B cell (primary cell): ENCODE measurements at regions not wholly inside any gene's neighbourhood (a gene's known extent, or its start where the extent isn't known, plus 50 kb on each side); places are given as distances from the start of the nearest gene placed in this dataset.

Source experiments
- ATAC-seq: fragments of 200-7000 bp; cut with Tn5 transposase; one replicate; pipeline ENCODE4 v1.10.0; 2021; ENCODE audit warnings: low read depth, mild to moderate bottlenecking, moderate number of reproducible peaks, moderate library complexity
- CTCF ChIA-PET: fragments of 350-600 bp; sonication (Branson Sonifier 250); formaldehyde crosslinking; loops from one replicate; lab custom pipeline; 2021; ENCODE audit warnings: antibody characterized with exemption, inconsistent platforms; lab: Charles Lee
- POLR2A ChIA-PET: fragments of 350-600 bp; sonication (Branson Sonifier 250); formaldehyde crosslinking; loops from one replicate; lab custom pipeline; 2021; ENCODE audit warnings: antibody characterized with exemption; lab: Charles Lee
- DNase-seq: peaks from one replicate; pipeline ENCODE4 v3.0.0; 2013
- H2AFZ ChIP-seq: 2 replicates; pipeline ENCODE4 v1.6.1; 2012; ENCODE audit warnings: mild to moderate bottlenecking, low read depth, low read length; ENCODE audit not compliant: insufficient read depth, poor library complexity, severe bottlenecking
- H3K27ac ChIP-seq, 2 donors: 1 replicate in 1 of 2; 2 replicates in 1 of 2; pipeline ENCODE4 v1.5.1; 2012 to 2013; ENCODE audit warnings: low read length in 2 of 2, mild to moderate bottlenecking in 2 of 2, moderate library complexity in 1 of 2
- H3K27me3 ChIP-seq, 4 experiments: fragments of 200-600 bp in 1 of 4; sonication (generic) in 1 of 4; replicated peaks in 1 of 4; 1 replicate in 2 of 4; 2 replicates in 2 of 4; pipeline versions ENCODE4 v1.6.1 to v1.7.0; 2013 to 2016; ENCODE audit warnings: low read length in 3 of 4, mild to moderate bottlenecking in 2 of 4, mixed read lengths in 1 of 4, moderate library complexity in 1 of 4; ENCODE audit not compliant: insufficient read depth in 4 of 4, control insufficient read depth in 3 of 4; ENCODE audit errors: control extremely low read depth in 1 of 4
- H3K36me3 ChIP-seq, 2 experiments: replicated peaks in 1 of 2; 1 replicate in 1 of 2; 2 replicates in 1 of 2; pipeline versions ENCODE4 v1.6.1 to v1.7.1; 2013; ENCODE audit warnings: low read length in 1 of 2; ENCODE audit not compliant: insufficient read depth in 2 of 2, control insufficient read depth in 1 of 2; ENCODE audit errors: control extremely low read depth in 1 of 2, extremely low read depth in 1 of 2
- H3K4me1 ChIP-seq, 2 donors: fragments of 200-600 bp in 1 of 2; sonication (generic) in 1 of 2; 1 replicate in 1 of 2; 2 replicates in 1 of 2; pipeline versions ENCODE4 v1.5.1 to v1.6.1; 2013 to 2017; ENCODE audit warnings: low read length in 2 of 2; ENCODE audit not compliant: control insufficient read depth in 2 of 2, insufficient read depth in 2 of 2
- H3K4me2 ChIP-seq: replicated peaks from 2 replicates; pipeline ENCODE3; 2012; ENCODE audit warnings: mild to moderate bottlenecking, low read depth, low read length; ENCODE audit not compliant: poor library complexity, severe bottlenecking
- H3K4me3 ChIP-seq, 5 experiments: fragments of 200-600 bp in 1 of 5; sonication (generic) in 1 of 5; 1 replicate in 3 of 5; 2 replicates in 2 of 5; pipeline versions ENCODE4 v1.5.1 to v1.7.0; 2011 to 2016; ENCODE audit warnings: low read length in 4 of 5, mild to moderate bottlenecking in 4 of 5, low read depth in 2 of 5, control low read depth in 1 of 5, moderate library complexity in 1 of 5; ENCODE audit not compliant: insufficient read depth in 1 of 5; ENCODE audit errors: control extremely low read depth in 1 of 5, extremely low read depth in 1 of 5
- H3K79me2 ChIP-seq: fragments of 200-600 bp; sonication (generic); one replicate; pipeline ENCODE4 v1.6.0; 2016; ENCODE audit warnings: low read length; ENCODE audit not compliant: control insufficient read depth, insufficient read depth
- H3K9ac ChIP-seq: fragments of 200-600 bp; sonication (generic); 2 replicates; pipeline ENCODE4 v1.6.1; 2017; ENCODE audit warnings: mild to moderate bottlenecking, low read length, moderate library complexity
- H3K9me3 ChIP-seq, 3 donors: one replicate each; pipeline versions ENCODE4 v1.6.1 to v1.7.1; 2013; ENCODE audit warnings: low read length in 2 of 3; ENCODE audit not compliant: control insufficient read depth in 2 of 3, insufficient read depth in 1 of 3; ENCODE audit errors: control extremely low read depth in 1 of 3
- H4K20me1 ChIP-seq: 2 replicates; pipeline ENCODE4 v1.6.0; 2012; ENCODE audit warnings: mild to moderate bottlenecking, low read length; ENCODE audit not compliant: insufficient read depth, control insufficient read depth, poor library complexity, severe bottlenecking
- H3K27ac Mint-ChIP-seq: one replicate; pipeline ENCODE4 v1.8.0; 2021; ENCODE audit warnings: mixed read lengths
- H3K27me3 Mint-ChIP-seq: one replicate; pipeline ENCODE4 v1.8.0; 2021; ENCODE audit warnings: mixed read lengths
- H3K4me1 Mint-ChIP-seq: one replicate; pipeline ENCODE4 v1.8.0; 2021; ENCODE audit warnings: mixed read lengths
- H3K4me3 Mint-ChIP-seq: one replicate; pipeline ENCODE4 v1.8.0; 2021; ENCODE audit warnings: mixed read lengths
- H3K9me3 Mint-ChIP-seq: one replicate; pipeline ENCODE4 v1.8.0; 2022; ENCODE audit warnings: mixed read lengths; ENCODE audit not compliant: insufficient read depth
- CTCF ChIP-seq: fragments of 200-600 bp; IDR thresholded peaks from one replicate; pipeline ENCODE4 v1.8.0; 2022; ENCODE audit warnings: antibody characterized with exemption, mild to moderate bottlenecking
- EZH2 ChIP-seq: IDR thresholded peaks from 2 replicates; pipeline ENCODE4 v1.6.1; 2012; ENCODE audit warnings: borderline replicate concordance, low read depth, mild to moderate bottlenecking, moderate library complexity, low read length; ENCODE audit not compliant: insufficient read depth, poor library complexity, severe bottlenecking
- WGBS: methylation state at CpG from one replicate; pipeline ENCODE4 v1.1.5; 2013; ENCODE audit warnings: missing lambda C conversion rate; ENCODE audit not compliant: insufficient coverage; 5-methylcytosine and 5-hydroxymethylcytosine counted together
- intact Hi-C: fragments of 100-400 bp; cut with micrococcal nuclease; formaldehyde crosslinking; loops from one replicate; pipeline ENCODE4 v1.10.0; 2022

GRCh38 chr9:17021387-17021970 is 113.4 kb upstream of the CNTLN start:
- TF ChIP-seq EZH2, result no peak
- no peak for TF ChIP-seq CTCF
- Histone ChIP-seq H3K36me3 (no peaks in the 10 kb centered on the region), H4K20me1 (no peaks in the 10 kb centered on the region), H3K9me3 (peaks cover 0 to 14% (median 0%) of the 10 kb centered on the region in 3 donors), H3K79me2 (no peaks in the 10 kb centered on the region), H3K9ac (no peak overlapping the region), H3K4me2 (no peak overlapping the region), H2AFZ (no peak overlapping the region), H3K27ac (no peak overlapping the region), H3K4me1 (no peaks in the 10 kb centered on the region), H3K4me3 (no peak overlapping the region), H3K27me3 (no peaks in the 10 kb centered on the region)
- no CpG with 5 or more reads among the region's 1 CpG for WGBS
- ATAC-seq, result no peak
- Mint-ChIP-seq H3K9me3 (peaks cover 8% of the 10 kb centered on the region), H3K27ac (no peak overlapping the region), H3K4me1 (no peaks in the 10 kb centered on the region), H3K4me3 (no peak overlapping the region), H3K27me3 (no peaks in the 10 kb centered on the region)
- ChIA-PET CTCF (no interaction called here), POLR2A (no interaction called here)
- intact Hi-C loops, result no loop called here
- no peak for DNase-seq

- Histone ChIP-seq H3K9ac (no peak overlapping the region), H3K36me3 (no peaks in the 10 kb centered on the region), H3K4me2 (no peak overlapping the region), H3K79me2 (no peaks in the 10 kb centered on the region), H3K9me3 (peaks cover 0 to 14% (median 0%) of the 10 kb centered on the region in 3 donors), H4K20me1 (no peaks in the 10 kb centered on the region), H3K4me3 (no peak overlapping the region), H2AFZ (no peak overlapping the region), H3K27me3 (no peaks in the 10 kb centered on the region), H3K27ac (no peak overlapping the region), H3K4me1 (no peaks in the 10 kb centered on the region)
- no peaks in the 10 kb centered on the region for H3K4me1 Mint-ChIP-seq
- H3K27ac Mint-ChIP-seq, result no peak overlapping the region
- ChIA-PET CTCF (no interaction called here), POLR2A (no interaction called here)
- no peak for ATAC-seq
- TF ChIP-seq EZH2 (no peak), CTCF (no peak)
- H3K4me3 Mint-ChIP-seq, result no peak overlapping the region
- intact Hi-C loops, result no loop called here
- no peaks in the 10 kb centered on the region for H3K27me3 Mint-ChIP-seq
- DNase-seq, result no peak
- peaks cover 6% of the 10 kb centered on the region for H3K9me3 Mint-ChIP-seq
Observed at GRCh38 chr9:17019398-17019797, 115.4 kb upstream of the CNTLN start.
